K562 (cell line): ENCODE measurements at regions not wholly inside any gene's neighbourhood (a gene's known extent, or its start where the extent isn't known, plus 50 kb on each side); places are given as distances from the start of the nearest gene placed in this dataset.
A peak's percentile ranks its signal among the peaks of the same experiment; 100 is the strongest.

Experiments
- CBFA2T2 ChIP-seq: fragments of 450-650 bp; conservative IDR thresholded peaks from 2 replicates; pipeline ENCODE4 v1.6.1; 2017; ENCODE audit warnings: mild to moderate bottlenecking
- ELK3 ChIP-seq: fragments of 450-650 bp; formaldehyde crosslinking; IDR thresholded peaks from 2 replicates; pipeline ENCODE4 v1.4.0; 2020; ENCODE audit warnings: mild to moderate bottlenecking
- ETS2 ChIP-seq: IDR thresholded peaks from 2 replicates; pipeline ENCODE4 v1.6.1; 2016; ENCODE audit warnings: borderline replicate concordance, missing genetic modification characterization, mild to moderate bottlenecking, moderate library complexity, missing compliant biosample characterization; ENCODE audit not compliant: poor library complexity, severe bottlenecking
- KLF13 ChIP-seq: fragments of 450-650 bp; IDR thresholded peaks from 2 replicates; pipeline ENCODE4 v1.6.1; 2016; ENCODE audit warnings: missing genetic modification characterization, low read depth, mild to moderate bottlenecking, missing compliant biosample characterization, moderate library complexity, borderline replicate concordance
- RBM25 ChIP-seq: fragments of 200-400 bp; formaldehyde crosslinking; IDR thresholded peaks from 2 replicates; pipeline ENCODE4 v1.6.1; 2018; ENCODE audit warnings: low read length, low read depth, moderate library complexity; ENCODE audit not compliant: severe bottlenecking
- TAF15 ChIP-seq: fragments of 200-400 bp; formaldehyde crosslinking; IDR thresholded peaks from 2 replicates; pipeline ENCODE4 v1.6.1; 2017; ENCODE audit warnings: mild to moderate bottlenecking, low read depth, low read length, moderate library complexity
- TFE3 ChIP-seq: fragments of 450-650 bp; formaldehyde crosslinking; IDR thresholded peaks from 2 replicates; pipeline ENCODE4 v1.4.0; 2020; ENCODE audit warnings: mild to moderate bottlenecking, mixed read lengths
- ZBTB11 ChIP-seq, 3 experiments: fragments of 200-800 bp in 1 of 3; fragments of 250-450 bp in 1 of 3; fragments of 450-650 bp in 1 of 3; sonication (Bioruptor Pico) in 1 of 3; sonication (Bioruptor generic) in 1 of 3; formaldehyde crosslinking in 1 of 3; IDR thresholded peaks; 2 replicates each; pipeline versions ENCODE4 v1.6.1 to v1.8.0; 2016 to 2022; ENCODE audit warnings: mild to moderate bottlenecking in 2 of 3, missing genetic modification characterization in 2 of 3, missing compliant biosample characterization in 1 of 3, moderate library complexity in 1 of 3

GRCh38 chr20:47940101-47940813 is 155.0 kb upstream of the SULF2 start (continued):
- TF ChIP-seq TFE3 (CRISPR knock-in tag): peak; percentile 92
- no peak for TF ChIP-seq ELK3 (CRISPR knock-in tag)
- no peak for TF ChIP-seq KLF13 (tag)
- no peak for TF ChIP-seq ETS2
- peak; percentile 11; the same call in 1 of the 2 replicates for TF ChIP-seq CBFA2T2
- TF ChIP-seq ZBTB11 (CRISPR knock-in tag; IDR thresholded peaks at IDR 0.05): peak in 1 of 3 experiments; percentile 23; a peak in 2 of 6 replicates
- TF ChIP-seq TAF15: no peak
- peak; percentile 63 for TF ChIP-seq RBM25
